Activated CD8-positive, alpha-beta memory T cell treated with anti-CD3 and anti-CD28 coated beads for 4 hours (primary cell): ENCODE measurements at regions not wholly inside any gene's neighbourhood (a gene's known extent, or its start where the extent isn't known, plus 50 kb on each side); places are given as distances from the start of the nearest gene placed in this dataset.
"Not testable (repeated sequence)": the region's sequence is repeated elsewhere in the genome, so short reads cannot be mapped to it uniquely, and the experiment has no call there.

ENCODE experiments used
- DNase-seq, 2 donors: peaks; one replicate each; pipeline ENCODE4 v3.0.0-alpha.2; 2020; ENCODE audit warnings: low read depth in 2 of 2

DNA sequence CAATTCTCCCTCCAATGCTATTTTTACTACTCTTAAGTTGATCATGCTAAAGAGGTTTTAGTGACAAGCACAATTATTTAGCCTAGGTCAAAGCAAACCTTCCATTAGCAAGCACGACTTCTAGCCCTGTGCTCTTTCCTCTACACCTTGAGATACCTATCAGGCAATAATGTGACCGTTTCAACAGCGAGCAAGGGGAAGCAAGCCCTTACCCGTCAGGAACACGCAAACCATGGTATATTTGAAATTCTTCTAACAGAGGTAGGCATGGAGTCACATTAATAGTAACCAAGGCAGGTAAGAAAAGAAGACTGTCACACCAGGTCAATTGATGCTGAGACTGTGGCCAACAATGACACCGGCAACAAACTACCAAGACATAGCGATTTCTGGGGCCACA lies 68.9 kb upstream of the VGLL4 start:
- DNase-seq, result no peak

GRCh38 chr3:11711876-11712275 lies 68.2 kb upstream of the VGLL4 start:
- DNase-seq, result no peak

DNA sequence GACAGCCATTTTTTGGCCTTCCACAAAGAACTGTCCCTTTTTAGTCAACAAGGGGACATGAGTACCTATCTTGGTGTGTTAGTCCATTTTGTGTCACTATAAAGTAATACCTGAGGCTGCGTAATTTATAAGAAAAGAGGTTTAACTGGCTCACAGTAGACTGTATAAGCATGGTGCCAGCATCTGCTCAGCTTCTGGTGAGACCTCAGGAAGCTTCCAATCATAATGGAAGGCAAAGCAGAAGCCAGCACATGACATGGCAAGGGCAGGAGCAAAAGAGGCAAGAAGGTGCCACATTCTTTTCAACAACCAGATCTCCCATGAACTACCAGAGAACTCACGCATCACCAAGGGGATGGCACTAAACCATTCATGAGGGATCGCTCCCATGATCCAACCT lies 66.1 kb upstream of the VGLL4 start:
- no peak for DNase-seq

DNA sequence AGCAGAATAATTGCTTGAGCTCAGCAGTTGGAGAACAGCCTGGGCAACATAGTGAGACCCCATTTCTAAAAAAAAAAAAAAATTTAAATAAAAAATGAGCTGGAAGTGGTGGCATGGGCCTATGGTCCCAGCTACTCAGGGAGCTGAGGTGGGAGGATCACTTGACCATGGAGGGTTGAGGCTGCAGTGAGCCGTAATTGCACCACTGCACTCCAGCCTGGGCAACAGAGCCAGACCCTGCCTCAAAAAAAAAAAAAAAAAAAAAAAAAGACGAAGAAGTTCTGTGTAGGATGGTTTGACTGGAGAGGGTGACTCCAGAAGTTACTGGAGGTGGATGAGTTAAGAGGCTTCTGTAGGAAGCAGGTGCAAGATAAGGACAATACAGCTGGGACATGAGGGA lies 63.4 kb upstream of the VGLL4 start:
- not testable (repeated sequence) for DNase-seq

DNA sequence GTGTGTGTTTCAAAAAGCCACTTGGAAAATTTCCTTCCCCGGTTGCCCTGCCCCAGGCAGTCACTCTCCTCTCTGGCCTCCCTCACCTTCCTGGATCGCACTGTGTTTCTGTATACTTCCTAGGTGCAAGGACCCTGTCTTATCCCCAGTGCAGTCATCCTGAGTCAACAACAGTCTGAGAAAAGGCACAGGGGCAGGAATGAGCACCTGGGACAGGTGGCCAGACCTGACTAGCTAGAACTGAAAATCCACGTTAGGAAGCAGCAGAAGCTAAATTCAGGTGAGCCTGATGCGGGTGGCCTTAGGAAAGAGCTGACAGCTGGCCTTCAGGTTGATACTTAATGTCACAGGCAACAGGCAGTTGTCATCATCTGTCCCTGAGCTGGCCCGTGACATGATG lies 62.9 kb upstream of the VGLL4 start:
- no peak for DNase-seq

GRCh38 chr3:11705049-11705448 lies 61.3 kb upstream of the VGLL4 start:
- no peak for DNase-seq

DNA sequence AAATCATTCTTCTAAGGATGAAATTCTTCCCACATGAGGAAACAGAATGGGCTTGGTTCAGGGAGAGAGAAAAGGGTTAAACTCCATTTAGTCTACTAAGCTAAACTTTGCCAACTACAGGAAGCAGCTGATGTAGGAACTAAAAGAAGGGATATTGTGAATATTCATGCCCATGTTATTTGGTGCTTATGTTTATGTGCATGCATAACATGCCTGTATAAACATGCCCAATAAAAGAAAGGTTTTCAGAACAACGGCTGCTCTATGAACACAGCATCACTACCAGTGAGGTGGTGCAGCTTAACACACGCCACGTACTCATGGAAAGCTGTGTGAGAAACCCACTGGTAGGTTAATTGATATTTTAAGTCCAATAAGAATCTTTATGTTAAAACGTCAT lies 59.4 kb upstream of the VGLL4 start:
- DNase-seq, result no peak

DNA sequence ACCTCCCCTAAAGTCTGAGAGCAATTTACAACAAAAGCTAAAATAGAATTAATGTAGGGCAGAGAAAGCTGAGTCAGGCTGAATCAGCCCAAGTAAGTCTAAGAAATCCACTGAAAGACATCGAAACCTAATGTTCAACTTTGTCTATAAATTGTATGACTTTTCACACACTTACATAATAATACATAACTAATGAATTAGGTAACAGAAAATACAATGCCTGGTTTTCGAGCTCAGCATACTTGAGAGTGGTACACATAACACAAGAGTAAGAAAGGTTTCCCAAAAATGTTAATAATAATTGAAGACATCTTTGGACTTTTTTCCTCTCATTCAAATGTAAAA lies 55.3 kb upstream of the VGLL4 start:
- DNase-seq, result no peak

DNA sequence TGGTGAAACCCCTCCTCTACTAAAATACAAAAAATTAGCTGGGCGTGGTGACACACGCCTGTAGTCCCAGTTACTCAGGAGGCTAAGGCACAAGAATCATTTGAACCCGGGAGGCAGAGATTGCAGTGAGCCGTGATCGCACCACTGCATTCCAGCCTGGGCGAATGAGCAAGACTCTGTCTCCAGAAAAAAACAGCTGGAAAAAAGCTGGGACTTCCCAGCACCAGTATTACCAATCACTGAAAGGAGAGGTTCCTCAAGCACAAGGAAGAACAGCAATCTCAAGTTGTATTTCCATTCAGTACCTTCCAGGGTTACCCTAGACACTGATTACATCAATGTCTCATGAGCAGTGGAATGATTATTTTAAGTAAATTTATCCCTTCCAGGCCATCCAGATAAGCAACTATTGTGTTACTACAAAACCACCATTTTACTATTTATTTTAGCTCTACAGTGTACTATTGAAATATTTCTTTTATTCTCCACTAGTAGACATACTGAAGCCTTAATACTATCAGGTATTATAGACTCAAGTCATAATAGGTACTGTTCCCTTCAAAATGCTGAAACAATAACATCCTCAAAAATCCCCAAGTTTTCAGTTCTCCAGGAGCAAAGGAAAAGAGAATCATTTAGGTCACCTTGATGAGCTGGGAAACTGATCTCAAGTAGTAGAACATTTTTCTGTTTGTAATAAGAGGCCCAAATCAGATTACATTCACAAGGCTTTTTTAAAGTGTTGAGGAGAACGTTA lies 54.8 kb upstream of the VGLL4 start:
- no peak for DNase-seq

GRCh38 chr3:11697701-11698100 lies 54.0 kb upstream of the VGLL4 start:
- no peak for DNase-seq

- no peak for DNase-seq
These were observed 52.3 kb upstream of the VGLL4 start for GRCh38 chr3:11696054-11696453.
